ENCODE measurements at regions not wholly inside any gene's neighbourhood (a gene's known extent, or its start where the extent isn't known, plus 50 kb on each side); places are given as distances from the start of the nearest gene placed in this dataset.
"Not testable (repeated sequence)": the region's sequence is repeated elsewhere in the genome, so short reads cannot be mapped to it uniquely, and the experiment has no call there.

DNA sequence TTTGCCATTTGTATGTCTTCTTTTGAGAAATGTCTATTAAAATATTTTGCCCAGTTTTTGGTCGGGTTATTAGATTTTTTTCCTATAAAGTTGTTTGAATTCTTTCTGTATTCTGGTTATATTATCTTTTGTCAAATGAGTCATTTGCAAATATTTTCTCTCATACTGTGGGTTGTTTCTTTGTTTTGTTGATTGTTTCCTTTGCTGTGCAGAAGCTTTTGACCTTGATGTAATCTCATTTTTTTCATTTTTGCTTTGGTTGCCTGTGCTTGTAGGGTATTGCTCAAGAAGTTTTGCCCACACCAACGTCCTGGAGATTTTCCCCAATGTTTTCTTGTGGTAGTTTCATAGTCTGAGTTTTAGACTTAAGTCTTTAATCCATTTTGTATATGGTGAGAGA is 245.7 kb downstream of the ADCYAP1 start:
- DNase-seq: no peak

DNA sequence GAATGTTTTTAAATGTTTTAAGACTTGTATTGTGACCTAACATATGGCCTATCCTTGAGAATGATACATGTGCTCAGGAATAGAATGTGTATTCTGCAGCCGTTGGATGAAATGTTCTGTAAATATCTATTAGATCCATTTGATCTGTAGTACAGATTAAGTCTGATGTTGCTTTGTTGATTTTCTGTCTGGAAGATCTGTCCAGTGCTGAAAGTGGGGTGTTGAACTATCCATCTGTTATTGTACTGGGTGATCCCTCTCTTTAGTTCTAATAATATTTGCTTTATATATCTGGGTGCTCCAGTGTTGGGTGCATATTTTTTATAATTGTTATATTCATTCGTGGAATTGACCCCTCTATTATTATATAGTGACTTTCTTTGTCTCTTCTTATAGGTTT is 248.3 kb downstream of the ADCYAP1 start:
- not testable (repeated sequence) for DNase-seq

DNA sequence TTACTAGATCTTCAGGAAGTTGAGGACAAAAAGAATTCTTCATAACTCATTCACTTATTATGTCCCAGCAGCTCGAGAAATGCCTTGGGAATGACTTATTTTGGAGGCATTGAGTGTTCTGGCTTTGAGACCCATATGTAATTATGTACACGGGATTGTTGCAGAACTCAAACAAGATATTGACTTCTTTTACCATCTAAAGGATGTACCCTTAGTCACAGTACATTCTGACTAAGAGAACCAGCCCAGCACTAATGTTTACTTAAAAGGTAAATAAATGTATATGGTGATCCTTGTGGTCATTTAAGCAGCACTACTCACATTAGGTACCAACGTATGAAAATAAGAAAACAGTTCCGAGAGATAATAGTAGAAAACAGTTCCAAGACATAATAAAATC is 268.9 kb downstream of the ADCYAP1 start:
- no peak for DNase-seq

DNA sequence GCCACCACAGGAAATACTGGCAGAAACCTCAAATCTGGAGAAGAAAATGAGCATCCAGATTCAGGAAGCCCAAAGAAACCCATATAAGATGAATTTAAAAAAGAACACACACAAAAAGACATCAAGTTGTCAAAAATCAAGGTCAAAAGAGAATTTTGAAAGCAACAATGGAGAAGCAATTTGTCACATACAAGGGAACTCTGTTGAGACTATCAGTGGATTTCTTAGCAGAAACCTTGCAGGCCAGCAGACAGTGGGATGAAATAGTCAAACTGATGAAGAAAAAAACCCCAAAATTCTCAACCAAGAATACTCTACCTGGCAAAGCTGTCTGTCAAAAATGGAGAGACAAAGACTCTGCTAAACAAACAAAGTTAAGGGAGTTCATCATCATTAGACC is 272.6 kb downstream of the ADCYAP1 start:
- DNase-seq: no peak

DNA sequence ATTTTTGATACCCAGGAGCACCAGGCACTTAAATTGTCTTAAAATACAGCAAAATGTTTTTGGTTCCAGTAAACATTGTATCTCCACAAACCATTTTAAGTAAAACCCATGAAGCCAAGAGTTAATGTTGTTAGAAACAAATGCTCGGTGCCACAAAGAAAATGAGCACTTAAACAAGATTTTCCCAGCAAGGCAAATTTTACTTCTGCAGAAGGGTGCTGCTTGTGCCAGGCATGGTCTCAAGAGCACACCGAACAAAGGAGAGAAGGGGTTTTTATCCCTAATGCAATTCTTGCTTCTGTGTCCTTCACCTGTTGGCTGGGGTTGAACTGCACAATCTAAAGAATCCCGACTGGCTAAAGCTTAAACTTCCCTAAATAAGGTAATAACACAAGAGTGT is 286.7 kb downstream of the ADCYAP1 start:
- DNase-seq: no peak

DNA sequence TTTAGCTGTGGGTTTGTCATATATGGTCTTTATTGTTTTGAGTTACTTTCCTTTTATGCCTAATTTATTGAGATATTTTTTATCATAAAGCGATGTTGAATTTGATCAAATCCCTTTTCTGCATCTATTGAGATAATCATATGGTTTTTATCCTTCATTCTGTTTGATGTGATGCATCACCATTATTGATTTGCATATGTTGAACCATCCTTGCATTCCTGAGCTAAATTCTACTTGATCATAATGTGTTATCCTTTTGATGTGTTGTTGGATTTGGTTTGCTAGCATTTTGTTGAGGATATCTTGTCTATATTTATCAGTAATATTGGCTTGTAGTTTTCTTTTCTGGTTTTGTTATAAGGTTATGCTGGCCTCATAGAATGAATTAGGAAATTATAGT is 308.5 kb downstream of the ADCYAP1 start:
- no peak for DNase-seq

DNA sequence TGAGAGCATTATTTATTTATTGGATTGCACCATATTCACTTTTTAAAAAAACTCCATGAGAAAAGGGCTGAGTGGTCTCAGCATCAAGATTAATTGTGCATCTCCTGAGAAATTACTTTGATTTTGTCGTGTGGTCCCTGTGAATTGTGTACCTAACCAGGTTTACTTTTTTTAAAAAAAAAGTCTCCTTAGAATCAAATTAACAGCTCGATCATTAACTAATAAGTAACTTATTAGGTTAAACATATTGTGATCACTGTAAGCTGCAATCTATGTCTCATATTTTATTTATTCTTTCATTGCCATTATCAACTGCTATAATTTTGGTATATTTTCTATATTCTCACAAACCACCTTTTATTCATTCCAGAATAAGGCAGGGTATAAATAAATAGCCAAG is 318.2 kb downstream of the ADCYAP1 start:
- no peak for DNase-seq

DNA sequence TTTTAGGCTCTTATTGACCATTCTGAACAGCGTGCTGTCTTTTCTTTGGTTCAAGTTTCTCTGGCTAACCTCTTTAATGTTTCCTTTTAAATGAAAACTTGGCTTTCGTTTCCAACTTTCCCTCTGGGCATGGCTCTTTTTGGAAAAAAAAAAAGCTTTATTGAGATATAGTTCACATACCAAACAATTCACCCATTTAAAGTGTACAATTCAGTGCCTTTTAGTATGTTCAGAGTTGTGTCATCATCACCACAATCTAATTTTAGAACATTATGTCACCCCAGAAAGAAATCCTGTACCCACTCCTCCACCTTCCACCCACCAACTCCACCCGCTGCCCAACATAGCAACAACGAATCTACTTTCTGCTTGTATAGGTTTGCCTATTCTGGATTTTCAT is 322.4 kb downstream of the ADCYAP1 start:
- DNase-seq: no peak

DNA sequence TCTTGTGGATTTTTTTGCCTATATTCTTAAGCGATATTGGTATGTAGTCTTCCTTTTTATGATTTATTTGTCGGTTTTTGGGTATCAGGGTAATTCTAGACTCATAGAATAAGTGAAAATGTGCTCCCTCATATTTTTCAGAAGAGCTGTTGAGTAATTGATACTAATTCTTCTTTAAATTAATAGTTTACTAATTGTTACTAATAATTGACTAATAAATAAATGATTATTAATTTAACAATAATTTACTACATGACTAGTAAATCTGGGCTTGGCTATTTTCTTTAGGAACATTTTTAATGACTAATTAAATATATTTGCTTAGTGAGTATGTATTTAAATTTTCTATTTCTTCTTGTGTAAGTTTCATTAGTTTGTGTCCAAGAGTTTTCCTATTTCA is 325.0 kb downstream of the ADCYAP1 start:
- no peak for DNase-seq

DNA sequence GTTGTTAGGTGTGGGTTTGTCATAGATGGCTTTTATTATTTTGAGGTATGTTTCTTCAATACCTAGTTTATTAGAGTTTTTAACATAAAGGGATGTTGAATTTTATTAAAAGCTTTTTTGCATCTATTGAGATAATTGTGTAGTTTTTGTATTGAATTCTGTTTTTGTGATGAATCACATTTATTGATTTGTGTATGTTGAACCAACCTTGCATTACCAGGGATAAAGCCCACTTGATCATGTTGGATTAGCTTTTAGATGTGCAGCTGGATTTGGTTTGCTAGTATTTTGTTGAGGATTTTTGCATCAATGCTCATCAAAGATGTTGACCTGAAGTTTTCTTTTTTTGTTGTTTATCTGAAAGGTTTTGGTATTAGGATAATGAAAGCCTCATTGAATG is 328.2 kb downstream of the ADCYAP1 start:
- no peak for DNase-seq

DNA sequence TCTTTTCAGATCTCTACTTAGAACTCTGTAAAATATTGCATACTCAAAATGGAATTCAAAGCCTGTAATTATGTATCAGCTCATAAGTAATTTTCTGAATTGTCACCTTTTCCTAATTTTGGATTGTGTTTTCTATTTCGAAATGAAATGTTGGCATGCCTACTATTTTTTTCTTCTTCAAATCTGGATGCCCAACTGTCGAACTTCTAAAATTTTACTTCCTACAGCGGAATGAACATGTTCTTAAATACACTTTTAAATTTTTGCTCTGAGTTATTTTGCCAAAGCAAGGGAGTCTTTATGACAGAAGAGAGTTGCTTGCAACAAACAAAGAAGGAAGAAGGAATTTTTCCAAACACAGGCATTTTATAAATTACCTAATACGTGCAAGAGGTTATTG is 336.0 kb downstream of the ADCYAP1 start:
- DNase-seq: no peak

DNA sequence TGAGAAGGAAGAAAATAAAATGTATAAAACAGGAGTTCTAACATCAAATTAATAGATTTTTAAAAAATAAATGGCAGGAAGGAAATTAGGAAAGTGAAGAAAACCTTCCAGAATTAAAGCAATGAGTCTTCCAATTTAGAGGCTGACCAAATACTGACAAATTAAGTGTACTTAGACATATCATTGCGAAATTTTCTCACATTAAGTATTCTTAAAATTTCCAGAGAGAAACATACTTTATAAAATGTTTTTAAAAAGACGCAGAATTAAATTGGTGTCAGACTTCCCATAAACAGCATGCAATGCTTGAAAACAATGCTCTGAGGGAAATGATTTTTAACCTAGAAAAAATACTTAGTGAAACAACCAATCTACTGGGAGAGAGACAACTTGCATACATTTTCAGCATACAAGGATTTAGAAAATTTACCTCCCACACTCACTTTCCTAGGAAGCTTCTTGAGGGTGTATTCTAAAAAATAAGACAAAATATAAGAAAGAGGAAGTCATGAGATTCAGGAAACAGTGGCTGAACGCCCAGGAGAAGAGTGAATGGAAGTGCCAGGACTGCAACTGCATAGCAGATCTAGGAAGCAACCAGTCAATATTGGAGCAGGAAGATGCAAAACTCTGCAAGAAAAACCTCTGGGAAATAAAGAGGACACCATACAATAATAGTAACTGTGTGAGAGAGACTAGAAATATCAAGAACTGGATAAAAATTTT is 339.9 kb downstream of the ADCYAP1 start:
- DNase-seq: no peak

DNA sequence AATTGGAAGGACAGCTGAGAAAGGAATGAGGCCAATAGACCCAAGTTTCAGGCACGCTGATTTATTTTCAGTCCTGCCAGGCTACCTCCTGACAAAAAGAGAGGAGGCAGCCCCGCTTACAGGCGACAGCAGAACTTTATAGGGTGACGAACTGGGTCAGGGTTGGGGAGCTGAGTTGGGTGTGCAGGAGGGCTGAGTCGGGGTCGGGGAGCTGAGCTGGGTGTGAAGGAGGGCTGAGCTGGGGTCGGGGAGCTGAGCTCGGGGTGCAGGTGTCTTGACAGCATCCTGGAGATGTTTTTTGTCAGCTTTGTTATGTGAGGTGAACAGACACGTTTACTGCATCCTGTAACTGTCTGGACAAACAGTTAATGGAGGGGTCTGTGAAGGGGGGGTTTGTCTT is 342.2 kb downstream of the ADCYAP1 start:
- DNase-seq: no peak

DNA sequence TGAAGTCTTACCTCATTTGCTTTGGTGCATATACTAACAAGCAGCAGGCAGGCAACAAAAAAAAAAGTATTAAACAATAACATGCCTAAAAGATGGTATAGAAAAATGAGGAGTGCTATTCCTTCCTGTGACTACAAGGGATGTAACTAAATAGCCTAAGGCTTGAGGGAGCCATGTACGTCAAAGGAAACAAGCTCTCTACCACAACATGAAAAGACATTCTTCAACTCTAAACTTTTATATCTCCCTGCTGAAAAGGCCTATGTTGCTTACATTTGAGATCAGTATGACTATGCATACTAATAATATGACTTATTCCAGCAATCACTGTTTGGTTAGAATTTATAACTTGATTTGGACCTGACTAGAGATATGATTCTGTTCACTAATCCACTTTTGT is 347.9 kb downstream of the ADCYAP1 start:
- no peak for DNase-seq

DNA sequence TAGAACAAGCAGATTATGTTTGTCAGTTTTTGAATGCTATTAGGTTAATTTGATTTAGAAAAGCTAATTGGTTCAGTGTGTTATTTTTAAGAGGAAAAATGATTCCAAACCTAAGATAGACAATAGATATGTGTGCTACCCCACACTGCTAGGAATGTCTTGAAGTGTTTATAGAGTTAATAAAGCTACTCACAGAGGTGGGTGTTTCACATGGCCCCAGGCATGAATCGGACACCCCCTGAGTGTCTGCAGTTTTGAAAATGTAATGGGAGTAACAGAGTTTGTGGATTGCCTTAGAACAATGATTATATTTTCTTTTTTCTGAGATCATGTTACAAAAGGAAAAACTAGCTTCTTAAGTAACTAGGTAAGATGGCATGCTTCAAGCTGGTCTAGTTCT is 348.3 kb downstream of the ADCYAP1 start:
- no peak for DNase-seq

DNA sequence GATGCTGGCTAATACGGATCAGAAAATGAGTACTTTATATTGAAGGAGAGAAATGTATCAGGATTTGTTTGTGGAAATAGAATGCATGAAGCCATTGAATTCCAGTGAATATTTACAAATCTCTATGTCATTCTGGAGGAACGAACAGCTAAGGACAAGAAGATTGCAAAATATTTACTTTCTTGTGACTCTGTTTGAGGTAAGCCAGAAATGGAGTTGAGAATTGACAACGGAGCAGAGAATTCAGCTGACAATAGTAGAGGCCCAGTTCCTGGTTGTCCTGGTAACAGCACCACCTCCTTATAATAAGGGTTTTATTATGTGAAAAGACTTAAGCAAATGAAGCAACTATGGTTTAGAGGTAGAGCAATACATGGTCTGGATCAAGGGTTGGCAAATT is 349.2 kb downstream of the ADCYAP1 start:
- DNase-seq: no peak

DNA sequence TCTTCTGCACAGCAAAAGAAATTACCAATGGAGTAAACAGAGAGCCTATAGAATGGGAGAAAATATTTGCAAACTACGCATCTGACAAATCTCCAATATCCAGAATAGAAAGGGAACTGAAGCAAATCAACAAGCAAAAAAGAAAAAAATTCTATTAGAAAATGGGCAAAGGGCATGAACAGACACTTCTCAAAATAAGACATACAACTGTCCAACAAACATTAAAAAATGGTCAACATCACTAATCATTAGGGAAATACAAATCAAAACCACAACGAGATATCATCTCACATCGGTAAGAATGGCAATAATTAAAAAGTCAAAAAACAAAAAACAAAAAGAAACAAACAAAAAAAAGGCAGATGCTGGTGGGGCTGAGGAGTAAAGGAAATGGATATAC is 356.4 kb downstream of the ADCYAP1 start:
- no peak for DNase-seq

DNA sequence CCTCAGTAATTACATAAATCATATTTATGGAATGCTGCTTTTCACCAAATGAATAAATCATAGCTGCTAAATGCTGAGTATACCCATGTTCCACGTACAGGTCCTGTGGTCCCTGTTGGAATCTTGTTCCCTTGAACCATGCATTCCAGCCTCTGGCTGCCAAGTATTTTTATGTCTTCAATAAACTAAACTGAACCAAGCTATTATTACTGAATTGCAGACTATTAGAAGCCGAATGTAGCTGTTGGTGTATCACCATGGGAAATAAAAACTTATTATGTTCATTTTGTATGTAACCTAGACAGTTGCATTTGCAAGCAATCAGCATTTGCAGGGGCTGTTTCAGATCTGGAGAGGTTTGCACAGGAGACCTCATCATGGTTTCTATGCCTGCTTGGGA is 362.4 kb downstream of the ADCYAP1 start:
- DNase-seq: no peak

DNA sequence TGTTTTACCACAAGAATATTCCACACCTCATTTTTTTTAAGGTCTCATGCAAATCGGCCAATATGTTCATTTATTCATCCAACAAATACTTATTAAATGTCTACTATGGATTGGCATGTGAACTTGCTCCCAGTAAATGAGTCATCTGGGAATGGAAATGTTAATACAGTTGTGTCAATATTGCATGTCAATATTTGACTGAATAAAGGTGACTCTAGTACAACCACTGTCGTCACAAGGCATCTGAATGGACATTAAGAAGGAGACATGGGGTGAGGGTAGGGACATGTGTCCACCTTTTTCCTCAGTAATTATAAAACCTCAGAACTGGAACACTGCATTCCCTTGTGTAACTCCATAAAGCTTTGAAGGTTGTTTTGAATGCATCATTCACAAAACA is 365.4 kb downstream of the ADCYAP1 start:
- DNase-seq: no peak

DNA sequence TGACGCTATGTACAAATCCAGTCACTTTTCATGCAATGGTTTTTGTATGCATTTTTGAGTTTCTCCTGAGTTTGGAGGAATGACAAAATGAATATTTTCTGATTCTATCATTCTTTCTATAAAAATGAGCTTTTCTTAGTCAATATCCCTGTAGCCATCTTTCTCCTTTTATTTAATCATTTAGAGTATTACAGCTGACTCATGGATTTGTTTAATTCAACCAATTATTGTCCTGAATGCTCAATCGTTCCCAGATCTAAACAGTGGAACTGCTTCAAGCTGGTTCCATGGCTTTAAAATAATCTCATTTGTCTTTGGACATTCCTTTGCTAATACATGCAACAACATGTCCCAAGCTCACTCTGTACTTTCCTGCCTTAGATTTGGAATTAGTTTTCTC is 368.8 kb downstream of the ADCYAP1 start:
- no peak for DNase-seq

DNA sequence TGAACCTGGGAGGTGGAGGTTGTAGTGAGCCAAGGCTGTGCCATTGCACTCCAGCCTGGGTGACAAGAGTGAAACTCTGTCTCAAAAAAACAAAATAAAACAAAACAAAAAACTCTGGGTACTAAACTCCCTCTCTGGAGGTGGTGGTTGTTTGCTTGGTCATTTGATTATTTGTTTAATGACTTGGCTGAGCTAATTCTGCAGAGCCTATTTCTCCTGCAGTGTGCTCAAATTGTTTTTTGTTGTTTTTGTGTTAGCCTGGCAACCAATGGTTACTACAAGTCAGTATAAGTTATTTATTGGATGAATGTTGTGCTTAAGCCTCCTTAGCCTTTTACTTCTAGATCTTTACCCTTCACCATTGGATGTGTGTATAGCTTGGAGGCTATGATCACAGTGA is 387.5 kb downstream of the ADCYAP1 start:
- DNase-seq: no peak

DNA sequence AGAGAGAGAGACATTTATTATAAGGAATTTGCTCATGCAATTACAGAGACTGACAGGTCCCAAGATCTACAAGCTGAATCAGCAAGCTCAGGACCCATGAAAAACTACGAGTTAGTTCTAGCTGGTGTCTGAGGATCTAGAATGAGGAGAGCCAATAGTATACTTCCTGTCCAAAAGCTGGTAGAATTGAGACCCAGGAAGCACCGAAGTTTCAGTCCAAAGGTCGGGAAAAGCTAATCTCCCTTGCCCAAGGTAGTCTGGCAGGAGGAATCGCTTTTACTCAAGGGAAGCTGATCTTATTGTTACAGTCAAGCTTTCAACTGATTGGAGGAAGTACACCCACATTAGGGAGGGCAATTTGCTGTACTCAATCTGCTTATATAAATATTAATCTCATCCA is 389.6 kb downstream of the ADCYAP1 start:
- no peak for DNase-seq

DNA sequence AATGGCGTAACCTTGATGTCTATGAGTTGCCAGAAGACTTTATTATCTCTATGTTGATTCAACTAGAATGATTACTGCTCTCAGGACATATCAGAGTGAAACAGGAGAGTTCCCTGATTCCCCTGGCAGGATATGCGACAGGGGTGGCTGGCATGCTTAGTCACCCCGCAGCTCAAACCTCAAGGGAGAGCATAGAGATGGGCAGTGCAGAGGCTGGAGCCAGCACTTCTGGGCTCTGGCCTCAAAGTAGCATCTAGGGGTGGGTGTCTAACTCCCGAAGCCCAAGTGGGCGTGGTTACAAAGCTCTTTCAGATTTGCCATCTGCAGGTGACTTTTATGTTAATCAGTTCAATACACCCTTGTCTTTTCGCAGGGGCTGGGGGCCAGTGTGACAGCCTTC is 391.6 kb downstream of the ADCYAP1 start:
- no peak for DNase-seq

DNA sequence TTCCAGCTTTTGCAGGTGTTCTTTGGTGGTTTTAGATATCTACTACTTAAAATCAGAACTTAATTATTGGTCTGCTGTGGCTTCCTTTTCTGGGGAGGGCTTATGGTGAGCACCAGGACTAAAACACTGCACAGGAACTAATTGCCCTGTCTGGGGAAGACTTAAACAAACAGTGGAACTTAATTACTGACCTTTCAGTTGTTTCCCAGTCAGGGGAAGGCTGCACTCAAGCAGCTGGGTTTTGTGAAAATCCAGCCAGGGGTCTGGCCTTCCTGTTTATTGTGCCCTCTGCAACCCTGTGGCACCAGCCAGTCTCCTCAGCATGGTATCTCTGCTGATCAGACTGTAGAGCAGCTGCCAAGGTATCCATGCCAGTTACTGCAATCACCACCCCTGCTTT is 398.2 kb downstream of the ADCYAP1 start:
- DNase-seq: no peak

DNA sequence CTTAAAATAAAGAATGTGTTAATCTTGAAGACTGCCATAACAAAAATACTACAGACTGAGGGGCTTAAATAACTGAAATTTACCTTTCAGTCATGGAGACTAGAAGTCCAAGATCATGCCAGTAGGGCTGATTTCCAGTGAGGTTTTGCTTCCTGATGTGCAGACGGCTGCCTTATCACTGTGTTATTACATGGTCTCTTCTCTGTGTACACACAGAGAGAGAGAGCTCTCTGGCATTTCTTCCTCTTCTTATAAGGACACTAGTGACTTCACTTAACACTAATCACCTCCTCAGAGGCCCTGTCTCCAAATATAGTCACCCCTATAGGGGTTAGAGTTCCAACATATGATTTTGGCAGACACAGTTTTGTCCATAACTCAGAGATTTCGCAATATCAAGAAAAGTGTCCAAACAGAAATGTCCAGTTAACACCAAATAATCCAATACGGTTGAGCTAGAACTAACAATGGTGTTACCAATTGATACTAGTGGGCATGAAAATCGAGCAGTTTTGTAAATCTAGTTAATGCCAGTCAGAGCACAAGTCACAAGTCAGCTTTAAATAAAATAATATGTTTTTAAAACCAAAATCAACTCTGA is 399.8 kb downstream of the ADCYAP1 start:
- DNase-seq: no peak
